NAMALWA (cell line): ENCODE measurements at regions not wholly inside any gene's neighbourhood (a gene's known extent, or its start where the extent isn't known, plus 50 kb on each side); places are given as distances from the start of the nearest gene placed in this dataset.

ENCODE experiments used
- DNase-seq: peaks from one replicate; pipeline ENCODE4 v3.0.0-alpha.2; 2015; ENCODE audit warnings: low spot score

- DNase-seq, result no peak
These were observed 189.0 kb upstream of the CDYL start for GRCh38 chr6:4587171-4587570.

- no peak for DNase-seq
These were observed 189.7 kb upstream of the CDYL start for GRCh38 chr6:4586469-4586859.

GRCh38 chr6:4585682-4586468, 190.3 kb upstream of the CDYL start:
- no peak for DNase-seq

- no peak for DNase-seq
These were observed 191.4 kb upstream of the CDYL start for GRCh38 chr6:4584801-4585200.

GRCh38 chr6:4582506-4583417, 193.4 kb upstream of the CDYL start:
- DNase-seq, result no peak

GRCh38 chr6:4581468-4582385, 194.5 kb upstream of the CDYL start:
- no peak for DNase-seq

GRCh38 chr6:4580361-4580760, 195.8 kb upstream of the CDYL start:
- no peak for DNase-seq

GRCh38 chr6:4577406-4577805, 198.8 kb upstream of the CDYL start:
- DNase-seq, result no peak

GRCh38 chr6:4575714-4576113, 200.5 kb upstream of the CDYL start:
- DNase-seq, result no peak

- DNase-seq, result no peak
These were observed 202.2 kb upstream of the CDYL start for GRCh38 chr6:4574007-4574406.

- no peak for DNase-seq
These were observed 205.2 kb upstream of the CDYL start for GRCh38 chr6:4571011-4571410.

- no peak for DNase-seq
These were observed 208.1 kb upstream of the CDYL start for GRCh38 chr6:4568138-4568537.

- DNase-seq, result no peak
These were observed 209.1 kb upstream of the CDYL start for GRCh38 chr6:4567141-4567540.

- DNase-seq, result no peak
These were observed 210.6 kb upstream of the CDYL start for GRCh38 chr6:4565301-4566250.

- no peak for DNase-seq
These were observed 211.4 kb upstream of the CDYL start for GRCh38 chr6:4564801-4565271.

GRCh38 chr6:4563877-4564276, 212.3 kb upstream of the CDYL start:
- DNase-seq, result no peak

GRCh38 chr6:4563156-4563555, 213.0 kb upstream of the CDYL start:
- DNase-seq, result no peak

- no peak for DNase-seq
These were observed 214.3 kb upstream of the CDYL start for GRCh38 chr6:4561773-4562400.

- no peak for DNase-seq
These were observed 215.1 kb upstream of the CDYL start for GRCh38 chr6:4561078-4561435.
